ENCODE measurements at regions not wholly inside any gene's neighbourhood (a gene's known extent, or its start where the extent isn't known, plus 50 kb on each side); places are given as distances from the start of the nearest gene placed in this dataset.

GRCh38 chr10:8460626-8461025 lies 406.1 kb downstream of the GATA3 start:
- no peak for TF ChIP-seq POLR2A (IDR thresholded peaks at IDR 0.05)
- TF ChIP-seq, protein P1, sequence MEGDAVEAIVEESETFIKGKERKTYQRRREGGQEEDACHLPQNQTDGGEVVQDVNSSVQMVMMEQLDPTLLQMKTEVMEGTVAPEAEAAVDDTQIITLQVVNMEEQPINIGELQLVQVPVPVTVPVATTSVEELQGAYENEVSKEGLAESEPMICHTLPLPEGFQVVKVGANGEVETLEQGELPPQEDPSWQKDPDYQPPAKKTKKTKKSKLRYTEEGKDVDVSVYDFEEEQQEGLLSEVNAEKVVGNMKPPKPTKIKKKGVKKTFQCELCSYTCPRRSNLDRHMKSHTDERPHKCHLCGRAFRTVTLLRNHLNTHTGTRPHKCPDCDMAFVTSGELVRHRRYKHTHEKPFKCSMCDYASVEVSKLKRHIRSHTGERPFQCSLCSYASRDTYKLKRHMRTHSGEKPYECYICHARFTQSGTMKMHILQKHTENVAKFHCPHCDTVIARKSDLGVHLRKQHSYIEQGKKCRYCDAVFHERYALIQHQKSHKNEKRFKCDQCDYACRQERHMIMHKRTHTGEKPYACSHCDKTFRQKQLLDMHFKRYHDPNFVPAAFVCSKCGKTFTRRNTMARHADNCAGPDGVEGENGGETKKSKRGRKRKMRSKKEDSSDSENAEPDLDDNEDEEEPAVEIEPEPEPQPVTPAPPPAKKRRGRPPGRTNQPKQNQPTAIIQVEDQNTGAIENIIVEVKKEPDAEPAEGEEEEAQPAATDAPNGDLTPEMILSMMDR (IDR thresholded peaks at IDR 0.05): no peak
